Kidney (tissue), 13 donors: ENCODE measurements at regions not wholly inside any gene's neighbourhood (a gene's known extent, or its start where the extent isn't known, plus 50 kb on each side); places are given as distances from the start of the nearest gene placed in this dataset.

Source experiments
- DNase-seq, 5 donors: peaks; one replicate each; pipeline ENCODE4 v3.0.0-alpha.2; 2013 to 2020
- FAIRE-seq: peaks from 2 replicates; lab custom pipeline; 2012; peaks lifted over from hg19 to GRCh38; lab: Jason Lieb, UNC
- H3K27ac ChIP-seq, 2 donors: one replicate each; pipeline ENCODE4 v1.7.0; 2013; ENCODE audit warnings: low read depth in 2 of 2, low read length in 2 of 2, inconsistent platforms in 1 of 2
- H3K27me3 ChIP-seq: one replicate; pipeline ENCODE4 v1.7.1; 2013; ENCODE audit warnings: low read length, inconsistent platforms; ENCODE audit not compliant: control insufficient read depth, insufficient read depth
- H3K36me3 ChIP-seq, 3 donors: one replicate each; pipeline versions ENCODE4 v1.7.0 to v1.7.1; 2013; ENCODE audit warnings: low read length in 3 of 3, control low read depth in 1 of 3, inconsistent platforms in 1 of 3; ENCODE audit not compliant: insufficient read depth in 3 of 3, control insufficient read depth in 2 of 3
- H3K4me1 ChIP-seq, 3 donors: one replicate each; pipeline versions ENCODE4 v1.7.0 to v1.7.1; 2013; ENCODE audit warnings: low read length in 3 of 3, inconsistent platforms in 1 of 3, low read depth in 1 of 3; ENCODE audit not compliant: control insufficient read depth in 2 of 3, insufficient read depth in 2 of 3
- H3K4me3 ChIP-seq, 3 donors: one replicate each; pipeline versions ENCODE4 v1.7.0 to v1.8.1; 2013; ENCODE audit warnings: low read length in 3 of 3, control low read depth in 1 of 3, inconsistent platforms in 1 of 3
- H3K9ac ChIP-seq, 3 donors: one replicate each; pipeline versions ENCODE4 v1.7.0 to v1.7.1; 2013; ENCODE audit warnings: low read length in 3 of 3, control low read depth in 1 of 3, inconsistent platforms in 1 of 3
- H3K9me3 ChIP-seq, 3 donors: one replicate each; pipeline versions ENCODE4 v1.7.0 to v1.7.1; 2013; ENCODE audit warnings: low read length in 3 of 3, control low read depth in 1 of 3, inconsistent platforms in 1 of 3; ENCODE audit not compliant: control insufficient read depth in 2 of 3, insufficient read depth in 1 of 3
- intact Hi-C: fragments of 100-400 bp; cut with DNase I; formaldehyde crosslinking; loops from one replicate; pipeline ENCODE4 v1.11.1; 2022
- TF ChIP-seq, protein P1 (sequence below): IDR thresholded peaks from 3 replicates; pipeline ENCODE4 v1.5.1; 2012; ENCODE audit warnings: mild to moderate bottlenecking, moderate library complexity, borderline replicate concordance; ENCODE audit not compliant: insufficient read depth; ENCODE audit errors: extremely low read depth
- donor health status: control.
- donor health status: control.
- donor health status: control.
- donor health status: control.
- donor health status: control.
- donor health status: DM: yes; HTN: yes; CAD: no.
- donor health status: Normal renal cell carcinoma (clear cell type).

- TF ChIP-seq, protein P1, sequence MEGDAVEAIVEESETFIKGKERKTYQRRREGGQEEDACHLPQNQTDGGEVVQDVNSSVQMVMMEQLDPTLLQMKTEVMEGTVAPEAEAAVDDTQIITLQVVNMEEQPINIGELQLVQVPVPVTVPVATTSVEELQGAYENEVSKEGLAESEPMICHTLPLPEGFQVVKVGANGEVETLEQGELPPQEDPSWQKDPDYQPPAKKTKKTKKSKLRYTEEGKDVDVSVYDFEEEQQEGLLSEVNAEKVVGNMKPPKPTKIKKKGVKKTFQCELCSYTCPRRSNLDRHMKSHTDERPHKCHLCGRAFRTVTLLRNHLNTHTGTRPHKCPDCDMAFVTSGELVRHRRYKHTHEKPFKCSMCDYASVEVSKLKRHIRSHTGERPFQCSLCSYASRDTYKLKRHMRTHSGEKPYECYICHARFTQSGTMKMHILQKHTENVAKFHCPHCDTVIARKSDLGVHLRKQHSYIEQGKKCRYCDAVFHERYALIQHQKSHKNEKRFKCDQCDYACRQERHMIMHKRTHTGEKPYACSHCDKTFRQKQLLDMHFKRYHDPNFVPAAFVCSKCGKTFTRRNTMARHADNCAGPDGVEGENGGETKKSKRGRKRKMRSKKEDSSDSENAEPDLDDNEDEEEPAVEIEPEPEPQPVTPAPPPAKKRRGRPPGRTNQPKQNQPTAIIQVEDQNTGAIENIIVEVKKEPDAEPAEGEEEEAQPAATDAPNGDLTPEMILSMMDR, result no peak
- intact Hi-C loops, result no loop called here
- Histone ChIP-seq H3K36me3 (no peaks in the 10 kb centered on the region), H3K4me1 (no peaks in the 10 kb centered on the region), H3K4me3 (no peak overlapping the region), H3K9me3 (no peaks in the 10 kb centered on the region), H3K27ac (no peak overlapping the region), H3K27me3 (no peaks in the 10 kb centered on the region), H3K9ac (no peak overlapping the region)
- no peak for FAIRE-seq
- no peak for DNase-seq
Measured at GRCh38 chr12:92339198-92339821, 193.7 kb upstream of the BTG1 start.

GRCh38 chr12:92338671-92339070 is 193.0 kb upstream of the BTG1 start:
- Histone ChIP-seq H3K9me3 (no peaks in the 10 kb centered on the region), H3K36me3 (no peaks in the 10 kb centered on the region), H3K27me3 (no peaks in the 10 kb centered on the region), H3K4me3 (no peak overlapping the region), H3K9ac (no peak overlapping the region), H3K27ac (no peak overlapping the region), H3K4me1 (no peaks in the 10 kb centered on the region)
- intact Hi-C loops, result no loop called here
- FAIRE-seq (no peak), DNase-seq (no peak)
- TF ChIP-seq, protein P1, result no peak

DNA sequence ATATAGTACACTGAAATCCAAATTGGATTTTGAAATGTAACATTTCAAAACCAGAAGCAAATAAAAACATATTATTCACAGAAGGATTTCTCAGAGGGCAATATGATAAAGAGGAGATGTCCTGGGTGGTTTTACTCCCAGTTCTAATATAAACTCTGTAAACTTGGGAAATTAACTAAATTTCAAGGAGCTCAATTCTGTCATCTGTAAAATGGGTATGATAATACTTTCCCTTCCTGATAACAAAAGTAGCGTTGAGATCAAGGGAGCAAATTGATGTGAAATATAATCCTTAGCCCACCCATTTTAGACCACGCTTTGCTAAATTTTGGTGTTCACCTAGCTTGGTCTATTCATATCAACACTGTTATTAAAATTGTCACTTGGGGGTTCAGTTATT is 192.5 kb upstream of the BTG1 start:
- Histone ChIP-seq H3K27ac (no peak overlapping the region), H3K4me1 (no peaks in the 10 kb centered on the region), H3K9ac (no peak overlapping the region), H3K36me3 (no peaks in the 10 kb centered on the region), H3K9me3 (no peaks in the 10 kb centered on the region), H3K4me3 (no peak overlapping the region), H3K27me3 (no peaks in the 10 kb centered on the region)
- FAIRE-seq (no peak), DNase-seq (no peak)
- TF ChIP-seq, protein P1, result no peak
- intact Hi-C loops, result no loop called here

- no peak overlapping the region for H3K9ac ChIP-seq
- no peaks in the 10 kb centered on the region for H3K9me3 ChIP-seq
- intact Hi-C loops, result no loop called here
- no peaks in the 10 kb centered on the region for H3K4me1 ChIP-seq
- no peak overlapping the region for H3K4me3 ChIP-seq
- FAIRE-seq, result no peak
- TF ChIP-seq, protein P1, result no peak
- no peaks in the 10 kb centered on the region for H3K27me3 ChIP-seq
- no peak for DNase-seq
- no peaks in the 10 kb centered on the region for H3K36me3 ChIP-seq
- no peak overlapping the region for H3K27ac ChIP-seq
Measured at GRCh38 chr12:92337128-92337527, 191.5 kb upstream of the BTG1 start.
